ENCODE measurements at regions not wholly inside any gene's neighbourhood (a gene's known extent, or its start where the extent isn't known, plus 50 kb on each side); places are given as distances from the start of the nearest gene placed in this dataset.

- TF ChIP-seq, protein P1, sequence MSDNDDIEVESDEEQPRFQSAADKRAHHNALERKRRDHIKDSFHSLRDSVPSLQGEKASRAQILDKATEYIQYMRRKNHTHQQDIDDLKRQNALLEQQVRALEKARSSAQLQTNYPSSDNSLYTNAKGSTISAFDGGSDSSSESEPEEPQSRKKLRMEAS (IDR thresholded peaks at IDR 0.05), result no peak
- TF ChIP-seq, protein P2, sequence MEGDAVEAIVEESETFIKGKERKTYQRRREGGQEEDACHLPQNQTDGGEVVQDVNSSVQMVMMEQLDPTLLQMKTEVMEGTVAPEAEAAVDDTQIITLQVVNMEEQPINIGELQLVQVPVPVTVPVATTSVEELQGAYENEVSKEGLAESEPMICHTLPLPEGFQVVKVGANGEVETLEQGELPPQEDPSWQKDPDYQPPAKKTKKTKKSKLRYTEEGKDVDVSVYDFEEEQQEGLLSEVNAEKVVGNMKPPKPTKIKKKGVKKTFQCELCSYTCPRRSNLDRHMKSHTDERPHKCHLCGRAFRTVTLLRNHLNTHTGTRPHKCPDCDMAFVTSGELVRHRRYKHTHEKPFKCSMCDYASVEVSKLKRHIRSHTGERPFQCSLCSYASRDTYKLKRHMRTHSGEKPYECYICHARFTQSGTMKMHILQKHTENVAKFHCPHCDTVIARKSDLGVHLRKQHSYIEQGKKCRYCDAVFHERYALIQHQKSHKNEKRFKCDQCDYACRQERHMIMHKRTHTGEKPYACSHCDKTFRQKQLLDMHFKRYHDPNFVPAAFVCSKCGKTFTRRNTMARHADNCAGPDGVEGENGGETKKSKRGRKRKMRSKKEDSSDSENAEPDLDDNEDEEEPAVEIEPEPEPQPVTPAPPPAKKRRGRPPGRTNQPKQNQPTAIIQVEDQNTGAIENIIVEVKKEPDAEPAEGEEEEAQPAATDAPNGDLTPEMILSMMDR (IDR thresholded peaks at IDR 0.05 in 2 of 3, conservative IDR thresholded peaks at IDR 0.05 in 1 of 3; ENCODE audit: borderline replicate concordance in 1 of 3, insufficient read depth in 1 of 3, low read depth in 2 of 3, low read length in 2 of 3), result no peak
- TF ChIP-seq POLR2AphosphoS5 (IDR thresholded peaks at IDR 0.05; ENCODE audit: low read depth, low read length) (no peak), SIN3A (IDR thresholded peaks at IDR 0.05; ENCODE audit: low read depth) (no peak), EZH2 (IDR thresholded peaks at IDR 0.05) (no peak), SRF (IDR thresholded peaks at IDR 0.05; ENCODE audit: low read depth) (no peak), RAD21 (IDR thresholded peaks at IDR 0.05; ENCODE audit: low read depth) (no peak), ELF1 (IDR thresholded peaks at IDR 0.05; ENCODE audit: borderline replicate concordance, low read depth) (no peak)
These were observed 127.4 kb downstream of the CD24 start for GRCh38 chr6:106847116-106847515.
